CD14-positive monocyte (primary cell): ENCODE measurements at regions not wholly inside any gene's neighbourhood (a gene's known extent, or its start where the extent isn't known, plus 50 kb on each side); places are given as distances from the start of the nearest gene placed in this dataset.
A peak's percentile ranks its signal among the peaks of the same experiment; 100 is the strongest.

ENCODE experiments used
- DNase-seq, 3 donors: peaks; one replicate each; pipeline ENCODE4 v3.0.0-alpha.2; 2011 to 2022
- H2AFZ ChIP-seq: 2 replicates; pipeline ENCODE4 v1.6.0; 2012; ENCODE audit warnings: mild to moderate bottlenecking, low read depth, low read length, inconsistent platforms; ENCODE audit not compliant: insufficient read depth, poor library complexity, severe bottlenecking
- H3K27ac ChIP-seq, 2 donors: 1 replicate in 1 of 2; 2 replicates in 1 of 2; pipeline ENCODE4 v1.5.1; 2012 to 2013; ENCODE audit warnings: low read length in 2 of 2, control low read depth in 1 of 2, inconsistent platforms in 1 of 2, low read depth in 1 of 2, mild to moderate bottlenecking in 1 of 2
- H3K27me3 ChIP-seq, 2 donors: one replicate each; pipeline versions ENCODE4 v1.6.0 to v1.6.1; 2011 to 2013; ENCODE audit warnings: low read length in 2 of 2; ENCODE audit not compliant: control insufficient read depth in 2 of 2, insufficient read depth in 2 of 2
- H3K36me3 ChIP-seq, 2 donors: replicated peaks in 1 of 2; 1 replicate in 1 of 2; 2 replicates in 1 of 2; pipeline versions ENCODE4 v1.5.1 to v1.6.1; 2012 to 2013; ENCODE audit warnings: low read length in 2 of 2, control low read depth in 1 of 2, inconsistent platforms in 1 of 2, mild to moderate bottlenecking in 1 of 2; ENCODE audit not compliant: insufficient read depth in 2 of 2, control insufficient read depth in 1 of 2
- H3K4me1 ChIP-seq, 2 donors: 1 replicate in 1 of 2; 2 replicates in 1 of 2; pipeline versions ENCODE4 v1.5.1 to v1.6.1; 2012 to 2013; ENCODE audit warnings: low read length in 2 of 2, control low read depth in 1 of 2, inconsistent platforms in 1 of 2, mild to moderate bottlenecking in 1 of 2, moderate library complexity in 1 of 2; ENCODE audit not compliant: insufficient read depth in 2 of 2, control insufficient read depth in 1 of 2
- H3K4me2 ChIP-seq: replicated peaks from 2 replicates; pipeline ENCODE3; 2012; ENCODE audit warnings: low read length, moderate library complexity, mild to moderate bottlenecking; ENCODE audit not compliant: poor library complexity, severe bottlenecking; ENCODE audit errors: extremely low read depth
- H3K4me3 ChIP-seq, 3 experiments: fragments of 200-600 bp in 1 of 3; sonication (generic) in 1 of 3; replicated peaks in 1 of 3; 1 replicate in 2 of 3; 2 replicates in 1 of 3; pipeline ENCODE4 v1.5.1; 2011 to 2013; ENCODE audit warnings: low read length in 3 of 3, mild to moderate bottlenecking in 3 of 3, control low read depth in 2 of 3, low read depth in 2 of 3, inconsistent platforms in 1 of 3, moderate library complexity in 1 of 3
- H3K79me2 ChIP-seq: 2 replicates; pipeline ENCODE4 v1.6.0; 2012; ENCODE audit warnings: mild to moderate bottlenecking, control low read depth, inconsistent platforms, low read length, moderate library complexity; ENCODE audit not compliant: insufficient read depth
- H3K9ac ChIP-seq: 2 replicates; pipeline ENCODE4 v1.6.0; 2017; ENCODE audit warnings: low read length, mild to moderate bottlenecking; ENCODE audit not compliant: insufficient read depth, poor library complexity, severe bottlenecking
- H3K9me3 ChIP-seq, 2 donors: replicated peaks in 1 of 2; 1 replicate in 1 of 2; 2 replicates in 1 of 2; pipeline versions ENCODE4 v1.5.1 to v1.6.1; 2012 to 2013; ENCODE audit warnings: low read length in 2 of 2, control low read depth in 1 of 2; ENCODE audit not compliant: control insufficient read depth in 1 of 2, insufficient read depth in 1 of 2
- H4K20me1 ChIP-seq: 2 replicates; pipeline ENCODE4 v1.6.0; 2012; ENCODE audit warnings: mild to moderate bottlenecking, low read length, control low read depth, moderate library complexity; ENCODE audit not compliant: insufficient read depth
- H3K27ac Mint-ChIP-seq, 7 donors: one replicate each; pipeline ENCODE4 v1.8.0; 2020; ENCODE audit warnings: mild to moderate bottlenecking in 7 of 7, mixed read lengths in 7 of 7, moderate library complexity in 6 of 7, inconsistent platforms in 2 of 7
- H3K27me3 Mint-ChIP-seq, 3 donors: one replicate each; pipeline ENCODE4 v1.8.0; 2021 to 2022; ENCODE audit warnings: low read depth in 3 of 3, mild to moderate bottlenecking in 3 of 3, mixed read lengths in 3 of 3, moderate library complexity in 3 of 3, inconsistent platforms in 1 of 3
- H3K36me3 Mint-ChIP-seq, 2 donors: one replicate each; pipeline ENCODE4 v1.8.0; 2020; ENCODE audit warnings: mixed read lengths in 2 of 2, inconsistent platforms in 1 of 2, mild to moderate bottlenecking in 1 of 2
- H3K4me1 Mint-ChIP-seq: one replicate; pipeline ENCODE4 v1.8.0; 2020; ENCODE audit warnings: mild to moderate bottlenecking, mixed read lengths
- H3K4me3 Mint-ChIP-seq, 2 donors: one replicate each; pipeline ENCODE4 v1.8.0; 2020; ENCODE audit warnings: mild to moderate bottlenecking in 2 of 2, mixed read lengths in 2 of 2, moderate library complexity in 1 of 2
- H3K9me3 Mint-ChIP-seq, 7 donors: one replicate each; pipeline ENCODE4 v1.8.0; 2020 to 2022; ENCODE audit warnings: mixed read lengths in 7 of 7, mild to moderate bottlenecking in 6 of 7, moderate library complexity in 6 of 7, inconsistent platforms in 2 of 7
- WGBS: methylation state at CpG from one replicate; pipeline ENCODE4 v1.1.5; 2013; ENCODE audit warnings: missing lambda C conversion rate; ENCODE audit not compliant: insufficient coverage; 5-methylcytosine and 5-hydroxymethylcytosine counted together
- intact Hi-C, 2 donors: fragments of 100-400 bp; cut with micrococcal nuclease; formaldehyde crosslinking; loops; one replicate each; pipeline versions ENCODE4 v1.15.0 to v1.15.1; 2023
- TF ChIP-seq, protein P1 (sequence below): fragments of 200-600 bp; IDR thresholded peaks from one replicate; pipeline ENCODE4 v1.8.0; 2022; ENCODE audit warnings: antibody characterized with exemption, mild to moderate bottlenecking

DNA sequence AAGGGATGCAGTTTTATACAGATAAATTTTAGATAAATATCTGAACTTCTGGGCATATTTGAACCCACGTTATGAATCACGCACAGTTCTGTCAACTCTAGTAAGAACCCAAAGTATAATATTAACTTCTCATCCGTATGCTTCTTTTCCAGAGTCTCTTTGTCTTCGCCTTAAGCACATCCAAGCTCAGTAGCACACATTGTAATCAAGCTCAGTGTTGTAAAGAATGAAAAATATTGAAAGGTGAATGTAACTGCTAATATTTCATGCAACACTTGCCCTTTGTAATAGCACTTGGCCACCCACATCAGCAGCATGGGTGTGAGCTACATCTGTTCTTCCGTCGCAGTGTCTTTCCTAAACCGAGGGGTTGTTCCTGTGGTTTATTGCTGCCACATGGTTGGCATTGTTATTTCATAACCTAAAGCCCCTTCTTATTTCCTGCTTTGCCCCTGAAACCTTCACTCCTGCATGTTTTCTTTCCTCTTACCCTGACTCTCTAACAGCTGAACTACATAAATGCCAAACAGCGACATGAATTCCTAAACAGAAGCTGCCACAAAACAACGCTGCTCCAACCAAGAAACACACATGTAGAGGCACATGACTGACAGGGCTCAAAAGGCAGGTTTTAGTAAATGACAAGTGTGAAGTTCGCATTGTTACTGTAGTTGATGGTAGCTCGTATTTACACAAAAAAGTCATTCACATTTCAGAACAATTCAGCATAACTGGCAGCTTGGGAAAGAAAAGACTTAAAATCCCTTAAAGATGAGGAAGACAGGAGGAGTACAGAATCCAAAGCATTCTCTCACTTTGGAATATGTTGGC, 190.1 kb upstream of the MEF2C start:
- Histone ChIP-seq H3K4me1 (peaks cover 0 to 5% of the 10 kb centered on the region in 2 donors), H3K27ac (no peak overlapping the region), H3K4me3 (peak overlapping the region in 2 of 3 experiments; percentile 32 to 42), H3K9ac (peak overlapping the region; percentile 41), H3K9me3 (no peaks in the 10 kb centered on the region), H3K4me2 (peak overlapping the region; percentile 62), H3K36me3 (no peaks in the 10 kb centered on the region), H2AFZ (peak overlapping the region; percentile 75), H3K27me3 (no peaks in the 10 kb centered on the region), H4K20me1 (no peaks in the 10 kb centered on the region), H3K79me2 (no peaks in the 10 kb centered on the region)
- H3K9me3 Mint-ChIP-seq: no peaks in the 10 kb centered on the region
- peak overlapping the region; percentile 17 to 84 for H3K4me3 Mint-ChIP-seq
- TF ChIP-seq, protein P1, sequence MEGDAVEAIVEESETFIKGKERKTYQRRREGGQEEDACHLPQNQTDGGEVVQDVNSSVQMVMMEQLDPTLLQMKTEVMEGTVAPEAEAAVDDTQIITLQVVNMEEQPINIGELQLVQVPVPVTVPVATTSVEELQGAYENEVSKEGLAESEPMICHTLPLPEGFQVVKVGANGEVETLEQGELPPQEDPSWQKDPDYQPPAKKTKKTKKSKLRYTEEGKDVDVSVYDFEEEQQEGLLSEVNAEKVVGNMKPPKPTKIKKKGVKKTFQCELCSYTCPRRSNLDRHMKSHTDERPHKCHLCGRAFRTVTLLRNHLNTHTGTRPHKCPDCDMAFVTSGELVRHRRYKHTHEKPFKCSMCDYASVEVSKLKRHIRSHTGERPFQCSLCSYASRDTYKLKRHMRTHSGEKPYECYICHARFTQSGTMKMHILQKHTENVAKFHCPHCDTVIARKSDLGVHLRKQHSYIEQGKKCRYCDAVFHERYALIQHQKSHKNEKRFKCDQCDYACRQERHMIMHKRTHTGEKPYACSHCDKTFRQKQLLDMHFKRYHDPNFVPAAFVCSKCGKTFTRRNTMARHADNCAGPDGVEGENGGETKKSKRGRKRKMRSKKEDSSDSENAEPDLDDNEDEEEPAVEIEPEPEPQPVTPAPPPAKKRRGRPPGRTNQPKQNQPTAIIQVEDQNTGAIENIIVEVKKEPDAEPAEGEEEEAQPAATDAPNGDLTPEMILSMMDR: no peak
- H3K27ac Mint-ChIP-seq: no peak overlapping the region
- peaks cover 0 to 2% (median 0%) of the 10 kb centered on the region in 3 donors for H3K27me3 Mint-ChIP-seq
- H3K4me1 Mint-ChIP-seq: peaks cover 12% of the 10 kb centered on the region
- WGBS: 0% methylated on average over 3 of the region's 11 CpGs
- intact Hi-C loops: no loop called here
- DNase-seq: no peak
- no peaks in the 10 kb centered on the region for H3K36me3 Mint-ChIP-seq

GRCh38 chr5:89071941-89072331, 189.0 kb upstream of the MEF2C start:
- intact Hi-C loops: no loop called here
- Mint-ChIP-seq H3K36me3 (no peaks in the 10 kb centered on the region), H3K27me3 (peaks cover 0 to 2% (median 0%) of the 10 kb centered on the region in 3 donors), H3K4me3 (no peak overlapping the region), H3K27ac (no peak overlapping the region), H3K4me1 (peaks cover 12% of the 10 kb centered on the region), H3K9me3 (no peaks in the 10 kb centered on the region)
- peaks cover 0 to 5% of the 10 kb centered on the region in 2 donors for H3K4me1 ChIP-seq
- no CpG with 5 or more reads among the region's 1 CpG for WGBS
- H3K4me3 ChIP-seq: no peak overlapping the region
- H2AFZ ChIP-seq: no peak overlapping the region
- H3K79me2 ChIP-seq: no peaks in the 10 kb centered on the region
- no peaks in the 10 kb centered on the region for H4K20me1 ChIP-seq
- H3K27ac ChIP-seq: no peak overlapping the region
- H3K9ac ChIP-seq: no peak overlapping the region
- no peaks in the 10 kb centered on the region for H3K9me3 ChIP-seq
- TF ChIP-seq, protein P1: no peak
- DNase-seq: no peak
- H3K4me2 ChIP-seq: no peak overlapping the region
- no peaks in the 10 kb centered on the region for H3K36me3 ChIP-seq
- H3K27me3 ChIP-seq: no peaks in the 10 kb centered on the region
